HG03432 (cell line): ENCODE measurements at regions not wholly inside any gene's neighbourhood (a gene's known extent, or its start where the extent isn't known, plus 50 kb on each side); places are given as distances from the start of the nearest gene placed in this dataset.

ENCODE experiments used
- ATAC-seq: cut with Tn5 transposase; IDR thresholded peaks from one replicate; pipeline ENCODE4 v1.9.1; 2021; ENCODE audit warnings: mild to moderate bottlenecking, moderate library complexity; ENCODE audit not compliant: unreplicated experiment

DNA sequence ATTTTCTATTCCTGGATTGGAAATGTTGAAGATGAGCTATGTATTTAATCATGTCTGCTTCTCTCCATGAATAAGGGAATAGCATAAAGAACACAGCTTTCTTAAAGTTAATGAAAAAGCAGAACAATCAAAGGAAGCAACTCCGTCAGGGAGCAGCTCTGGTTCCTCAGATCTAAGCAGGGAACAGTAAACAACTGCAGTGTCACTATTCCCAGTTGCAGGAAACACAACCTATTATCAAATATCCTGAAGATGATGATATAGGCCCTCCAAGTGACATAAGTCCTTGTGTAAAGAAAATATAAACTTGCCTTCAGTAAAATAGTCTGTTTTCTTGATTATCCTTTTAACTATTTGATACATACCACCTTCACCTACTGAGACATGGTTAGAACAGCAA lies 228.1 kb downstream of the KCNC2 start:
- ATAC-seq: no peak

- no peak for ATAC-seq
Observed at GRCh38 chr12:74983917-74984316, 225.7 kb downstream of the KCNC2 start.

DNA sequence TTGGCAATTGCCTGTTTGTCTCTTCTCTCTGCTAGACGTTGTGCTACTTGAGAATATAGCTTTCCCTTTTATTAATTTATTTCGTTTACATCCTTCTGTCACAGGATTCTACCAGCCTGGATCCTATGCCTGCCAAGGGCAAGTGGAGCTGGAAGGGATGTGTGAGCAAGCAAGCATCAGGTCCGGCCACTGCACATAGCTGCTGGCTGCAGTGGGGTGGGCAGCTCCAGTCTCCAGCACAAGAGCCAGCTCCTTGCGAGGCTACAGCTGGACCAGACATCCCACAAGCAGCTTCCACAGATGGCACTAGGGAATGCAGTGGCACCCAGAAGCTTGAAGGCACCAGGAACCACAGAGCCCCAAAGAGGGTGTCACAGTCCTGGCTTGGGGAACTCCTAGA lies 225.0 kb downstream of the KCNC2 start:
- no peak for ATAC-seq

DNA sequence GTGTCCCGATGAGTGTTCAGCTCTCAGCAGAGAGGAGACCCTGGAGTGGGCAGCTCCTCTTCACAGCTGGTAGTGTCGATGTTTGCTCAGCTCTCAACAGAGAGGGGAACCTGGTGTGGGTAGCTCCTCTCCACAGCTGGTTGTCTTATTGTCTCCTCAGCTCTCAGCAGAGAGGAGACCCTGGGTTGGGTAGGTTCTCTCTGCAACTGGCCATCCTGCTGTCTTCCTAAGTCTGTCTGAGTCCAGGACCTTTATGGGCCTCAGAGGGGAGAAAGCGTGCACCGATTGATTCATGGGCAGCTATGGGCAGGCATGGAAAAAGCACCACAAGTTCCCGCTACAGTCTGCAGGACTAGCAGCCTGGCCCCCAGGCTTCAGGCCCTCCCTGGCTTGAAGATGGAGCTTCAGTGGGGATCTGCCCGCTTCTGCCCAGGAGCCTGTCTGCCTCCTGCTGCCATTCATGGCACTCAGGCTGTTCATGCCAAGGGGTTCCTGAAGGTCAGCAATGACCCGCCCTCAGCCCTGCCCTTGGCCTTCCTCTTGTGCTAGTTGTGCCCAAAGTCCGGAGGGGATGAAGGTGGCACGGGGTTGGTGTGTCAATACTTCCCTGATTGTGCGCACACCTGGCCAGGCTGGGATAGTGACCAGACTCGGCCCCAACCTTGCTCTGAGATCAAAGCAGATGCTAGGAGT lies 224.2 kb downstream of the KCNC2 start:
- ATAC-seq: no peak

DNA sequence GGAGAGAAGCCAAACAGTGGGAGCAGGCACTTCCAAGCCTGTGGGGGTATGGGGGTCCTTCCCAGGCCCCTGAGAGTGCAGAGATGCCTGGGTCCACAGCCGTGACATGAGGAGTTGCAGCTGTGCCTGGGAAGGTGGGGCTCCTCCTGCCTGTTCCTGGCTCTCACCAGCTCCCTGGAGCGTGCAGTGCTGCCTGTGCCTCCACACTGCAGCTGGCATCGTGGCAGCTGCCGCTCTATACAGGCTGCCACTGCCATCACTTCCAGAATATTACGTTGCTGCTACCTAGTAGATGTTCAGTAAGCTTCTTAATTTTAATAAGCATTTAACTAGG lies 223.7 kb downstream of the KCNC2 start:
- ATAC-seq: no peak

GRCh38 chr12:74988156-74988555 lies 221.5 kb downstream of the KCNC2 start:
- no peak for ATAC-seq
